HG02678 (cell line): ENCODE measurements at regions not wholly inside any gene's neighbourhood (a gene's known extent, or its start where the extent isn't known, plus 50 kb on each side); places are given as distances from the start of the nearest gene placed in this dataset.

Experiments
- ATAC-seq: cut with Tn5 transposase; IDR thresholded peaks from one replicate; pipeline ENCODE4 v1.9.1; 2021; ENCODE audit warnings: mild to moderate bottlenecking, moderate library complexity; ENCODE audit not compliant: unreplicated experiment

- no peak for ATAC-seq
These were observed 480.0 kb upstream of the ROBO1 start for GRCh38 chr3:80247766-80248165.

- no peak for ATAC-seq
These were observed 476.6 kb upstream of the ROBO1 start for GRCh38 chr3:80244390-80244789.

GRCh38 chr3:80241791-80242190 lies 474.0 kb upstream of the ROBO1 start:
- ATAC-seq = no peak

GRCh38 chr3:80239301-80239700 lies 471.5 kb upstream of the ROBO1 start:
- no peak for ATAC-seq

GRCh38 chr3:80238606-80239005 lies 470.8 kb upstream of the ROBO1 start:
- no peak for ATAC-seq

- no peak for ATAC-seq
These were observed 470.4 kb upstream of the ROBO1 start for GRCh38 chr3:80238152-80238551.

- no peak for ATAC-seq
These were observed 466.9 kb upstream of the ROBO1 start for GRCh38 chr3:80234706-80235105.

GRCh38 chr3:80233576-80233975 lies 465.8 kb upstream of the ROBO1 start:
- no peak for ATAC-seq

- ATAC-seq = no peak
These were observed 465.0 kb upstream of the ROBO1 start for GRCh38 chr3:80232760-80233159.

- ATAC-seq = no peak
These were observed 463.2 kb upstream of the ROBO1 start for GRCh38 chr3:80230962-80231361.

GRCh38 chr3:80227216-80227615 lies 459.4 kb upstream of the ROBO1 start:
- ATAC-seq = no peak

- no peak for ATAC-seq
These were observed 447.4 kb upstream of the ROBO1 start for GRCh38 chr3:80215191-80215590.

- no peak for ATAC-seq
These were observed 445.3 kb upstream of the ROBO1 start for GRCh38 chr3:80213086-80213485.

- ATAC-seq = no peak
These were observed 425.1 kb upstream of the ROBO1 start for GRCh38 chr3:80192936-80193335.

- no peak for ATAC-seq
These were observed 422.3 kb upstream of the ROBO1 start for GRCh38 chr3:80190051-80190450.

- ATAC-seq = no peak
These were observed 420.2 kb upstream of the ROBO1 start for GRCh38 chr3:80187981-80188380.

- ATAC-seq = no peak
These were observed 392.2 kb upstream of the ROBO1 start for GRCh38 chr3:80159990-80160506.

GRCh38 chr3:80158332-80158731 lies 390.5 kb upstream of the ROBO1 start:
- ATAC-seq = no peak

GRCh38 chr3:80157546-80157945 lies 389.7 kb upstream of the ROBO1 start:
- no peak for ATAC-seq

- ATAC-seq = no peak
These were observed 384.9 kb upstream of the ROBO1 start for GRCh38 chr3:80152692-80153091.

- no peak for ATAC-seq
These were observed 374.9 kb upstream of the ROBO1 start for GRCh38 chr3:80142714-80143113.

GRCh38 chr3:80141557-80141956 lies 373.8 kb upstream of the ROBO1 start:
- no peak for ATAC-seq

GRCh38 chr3:80116281-80116680 lies 348.5 kb upstream of the ROBO1 start:
- no peak for ATAC-seq

- ATAC-seq = no peak
These were observed 346.9 kb upstream of the ROBO1 start for GRCh38 chr3:80114694-80115093.
